Motor neuron (in vitro differentiated cells): ENCODE measurements at regions not wholly inside any gene's neighbourhood (a gene's known extent, or its start where the extent isn't known, plus 50 kb on each side); places are given as distances from the start of the nearest gene placed in this dataset.

Experiments
- ATAC-seq, 8 experiments: fragments of 200-7000 bp; cut with Tn5 transposase; replicated peaks in 6 of 8; 2 replicates each; pipeline ENCODE4 v1.8.0; 2021; ENCODE audit warnings: mild to moderate bottlenecking in 8 of 8, moderate library complexity in 8 of 8
- H3K27ac ChIP-seq, 2 donors: fragments of 250-450 bp; sonication (Bioruptor Pico); 2 replicates each; pipeline ENCODE4 v1.9.0; 2021; ENCODE audit warnings: antibody characterized with exemption in 2 of 2, mild to moderate bottlenecking in 2 of 2, moderate library complexity in 1 of 2
- H3K4me1 ChIP-seq, 2 donors: fragments of 250-450 bp; sonication (Bioruptor Pico); replicated peaks in 1 of 2; 2 replicates each; pipeline ENCODE4 v1.6.1; 2021; ENCODE audit warnings: antibody characterized with exemption in 2 of 2, mild to moderate bottlenecking in 2 of 2, moderate library complexity in 1 of 2
- H3K4me3 ChIP-seq, 5 donors: fragments of 250-450 bp; sonication (Bioruptor Pico); 2 replicates each; pipeline ENCODE4 v1.9.0; 2021; ENCODE audit warnings: antibody characterized with exemption in 5 of 5, mild to moderate bottlenecking in 5 of 5, moderate library complexity in 4 of 5
- WGBS, 10 experiments: fragments of 450-650 bp; shearing (Covaris generic); methylation state at CpG; one replicate each; pipeline ENCODE4 v1.0.0; 2022; 5-methylcytosine and 5-hydroxymethylcytosine counted together
- in situ Hi-C, 9 experiments: fragments of 400-800 bp; cut with MboI; loops; one replicate each; pipeline ENCODE4 v1.15.0; 2021; ENCODE audit warnings: low sequenced_read_pairs in 9 of 9, low pct_unique_long_range_greater_than_20kb in 2 of 9; ENCODE audit not compliant: unreplicated experiment in 9 of 9

DNA sequence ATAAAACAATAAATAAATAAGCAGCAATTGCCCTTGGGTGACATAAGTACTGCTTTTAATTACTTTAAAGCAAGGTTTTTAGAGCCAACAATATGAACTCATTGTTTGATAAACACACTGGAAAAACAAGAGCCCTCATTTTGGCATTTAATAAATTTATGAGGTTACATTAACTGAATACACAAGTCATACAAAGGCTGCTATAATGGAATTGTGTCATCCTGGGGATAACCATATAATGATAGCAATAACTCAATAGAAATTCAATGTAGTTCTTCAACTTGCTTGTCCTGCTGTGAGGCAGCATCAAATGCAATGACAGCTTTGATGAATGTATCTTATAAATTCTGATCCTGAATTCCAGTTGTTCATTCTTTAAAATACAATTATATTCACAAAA is 1512.5 kb downstream of the STIM2 start:
- Histone ChIP-seq H3K4me1 (no peaks in the 10 kb centered on the region), H3K27ac (no peak overlapping the region), H3K4me3 (no peak overlapping the region)
- peak in 4 of 8 experiments; percentile 27 to 86 (median 44) for ATAC-seq
- in situ Hi-C loops, result no loop called here

GRCh38 chr4:28373601-28374000 is 1513.0 kb downstream of the STIM2 start:
- no peak overlapping the region for H3K27ac ChIP-seq
- 0 to 100% (median 88%) methylated on average over 1 of the region's 1 CpG; no CpG with 5 or more reads in 5 of the 10 experiments for WGBS, 10 experiments
- no peak overlapping the region for H3K4me3 ChIP-seq
- no peaks in the 10 kb centered on the region for H3K4me1 ChIP-seq
- in situ Hi-C loops, result no loop called here
- ATAC-seq, result peak in 1 of 8 experiments; percentile 59

- Histone ChIP-seq H3K27ac (no peak overlapping the region), H3K4me3 (no peak overlapping the region), H3K4me1 (no peaks in the 10 kb centered on the region)
- 6 to 100% (median 86%) methylated on average over 3 to 6 of the region's 6 CpGs for WGBS, 10 experiments
- in situ Hi-C loops, result no loop called here
- no peak for ATAC-seq
Observed at GRCh38 chr4:28378109-28378830, 1517.6 kb downstream of the STIM2 start.

DNA sequence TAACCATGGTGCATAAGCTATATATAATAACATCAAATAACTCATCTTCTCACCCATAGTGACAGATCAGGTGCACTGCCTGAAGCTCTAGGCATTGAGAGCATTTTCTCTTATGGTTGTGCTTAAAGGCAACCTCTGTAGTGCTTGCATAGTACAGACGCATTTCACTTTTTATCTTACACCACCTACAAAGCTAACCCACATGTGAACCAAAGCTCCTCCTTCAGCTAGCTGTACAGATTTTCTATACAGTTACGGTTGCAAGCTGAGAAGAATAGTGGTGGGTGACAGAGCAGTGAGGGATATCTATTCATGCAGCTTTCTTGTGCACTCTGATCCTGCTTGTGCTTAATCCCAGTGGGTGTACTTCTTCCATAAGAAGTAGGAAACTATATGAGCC is 1525.2 kb downstream of the STIM2 start:
- H3K4me1 ChIP-seq, result no peaks in the 10 kb centered on the region
- in situ Hi-C loops, result no loop called here
- 50 to 100% (median 54%) methylated on average over 1 to 2 of the region's 2 CpGs; no CpG with 5 or more reads in 6 of the 10 experiments for whole genome bisulfite sequencing, 10 experiments
- no peak overlapping the region for H3K27ac ChIP-seq
- H3K4me3 ChIP-seq, result no peak overlapping the region
- peak in 3 of 8 experiments; percentile 20 to 47 (median 46) for ATAC-seq

DNA sequence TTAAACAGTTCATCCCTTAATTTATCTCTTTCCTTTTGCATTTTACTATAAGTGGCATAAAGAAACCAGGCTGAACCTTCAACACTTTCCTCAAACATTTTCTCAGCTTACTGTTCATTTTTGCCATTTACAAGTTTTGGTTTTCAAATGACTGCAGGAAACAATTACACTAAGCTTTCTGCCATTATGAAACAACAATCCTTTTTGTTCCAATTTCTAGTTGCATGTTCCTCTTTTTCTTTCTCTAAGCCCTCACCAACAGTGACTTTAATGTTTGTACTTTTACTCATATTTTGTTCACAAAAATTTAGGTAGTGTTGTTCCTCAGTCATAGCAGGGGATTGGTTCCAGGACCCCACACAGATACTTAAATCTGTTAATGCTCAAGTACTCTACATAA is 1526.1 kb downstream of the STIM2 start:
- Histone ChIP-seq H3K4me1 (no peaks in the 10 kb centered on the region), H3K4me3 (no peak overlapping the region), H3K27ac (no peak overlapping the region)
- ATAC-seq, result no peak
- in situ Hi-C loops, result no loop called here

- H3K4me3 ChIP-seq, result no peak overlapping the region
- WGBS, 10 experiments, result 0 to 94% (median 75%) methylated on average over 1 to 2 of the region's 2 CpGs; no CpG with 5 or more reads in 2 of the 10 experiments
- in situ Hi-C loops, result no loop called here
- H3K27ac ChIP-seq, result no peak overlapping the region
- no peak for ATAC-seq
- no peaks in the 10 kb centered on the region for H3K4me1 ChIP-seq
Observed at GRCh38 chr4:28388471-28388870, 1527.8 kb downstream of the STIM2 start.

GRCh38 chr4:28391877-28392276 is 1531.2 kb downstream of the STIM2 start:
- WGBS, 10 experiments, result 0 to 94% (median 50%) methylated on average over 1 to 4 of the region's 4 CpGs; no CpG with 5 or more reads in 3 of the 10 experiments
- Histone ChIP-seq H3K27ac (no peak overlapping the region), H3K4me3 (no peak overlapping the region), H3K4me1 (no peaks in the 10 kb centered on the region)
- no peak for ATAC-seq
- in situ Hi-C loops, result no loop called here

GRCh38 chr4:28402751-28403150 is 1542.1 kb downstream of the STIM2 start:
- Histone ChIP-seq H3K27ac (no peak overlapping the region), H3K4me3 (no peak overlapping the region), H3K4me1 (no peaks in the 10 kb centered on the region)
- WGBS, 10 experiments, result 45 to 100% (median 97%) methylated on average over 1 to 10 of the region's 13 CpGs; no CpG with 5 or more reads in 3 of the 10 experiments
- in situ Hi-C loops, result no loop called here
- ATAC-seq, result no peak

GRCh38 chr4:28421221-28421620 is 1560.6 kb downstream of the STIM2 start:
- Histone ChIP-seq H3K4me3 (no peak overlapping the region), H3K27ac (no peak overlapping the region), H3K4me1 (no peaks in the 10 kb centered on the region)
- WGBS, 10 experiments, result 33 to 100% (median 100%) methylated on average over 1 of the region's 1 CpG; no CpG with 5 or more reads in 3 of the 10 experiments
- no peak for ATAC-seq
- in situ Hi-C loops, result no loop called here

- ATAC-seq, result peak in 2 of 8 experiments; percentile 69 to 72
- in situ Hi-C loops, result no loop called here
- H3K4me3 ChIP-seq, result no peak overlapping the region
- 0 to 80% (median 48%) methylated on average over 1 of the region's 1 CpG; no CpG with 5 or more reads in 4 of the 10 experiments for WGBS, 10 experiments
- H3K27ac ChIP-seq, result no peak overlapping the region
- no peaks in the 10 kb centered on the region for H3K4me1 ChIP-seq
Observed at GRCh38 chr4:28426251-28426650, 1565.6 kb downstream of the STIM2 start.

DNA sequence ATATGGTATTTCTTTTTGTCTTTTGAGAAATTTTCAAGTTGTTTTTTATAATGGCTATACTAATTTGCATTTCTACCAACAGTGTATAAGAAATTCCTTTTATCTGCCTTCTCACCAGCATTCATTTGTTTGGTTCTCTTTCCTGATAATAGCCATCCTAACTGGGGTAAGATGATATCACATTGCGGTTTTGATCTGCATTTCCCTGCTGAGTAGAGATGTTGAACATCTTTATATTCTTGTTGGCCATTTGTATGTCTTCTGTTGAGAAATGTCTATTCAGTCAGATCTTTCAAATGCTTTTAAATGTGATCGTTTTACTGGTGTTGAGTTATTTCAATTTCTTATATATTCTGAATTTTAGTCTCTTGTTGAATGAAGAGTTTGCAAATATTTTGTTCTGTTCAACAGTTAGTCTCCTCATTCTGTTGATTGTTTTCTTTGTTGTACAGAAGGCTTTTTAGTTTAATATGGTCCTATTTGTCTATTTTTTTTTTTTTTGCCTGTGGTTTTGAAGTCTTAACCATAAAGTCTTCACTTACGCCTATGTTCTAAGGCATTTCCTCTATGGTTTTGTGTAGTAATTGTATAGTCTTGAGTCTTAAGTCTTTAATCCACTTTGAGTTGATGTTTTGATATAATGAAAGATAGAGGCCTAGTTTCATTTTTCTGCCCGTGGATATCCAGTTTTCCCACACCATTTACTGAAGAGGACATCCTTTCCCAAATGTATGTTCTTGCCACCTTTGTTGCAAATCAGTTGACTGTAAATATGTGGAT is 1566.9 kb downstream of the STIM2 start:
- no peaks in the 10 kb centered on the region for H3K4me1 ChIP-seq
- no peak overlapping the region for H3K4me3 ChIP-seq
- in situ Hi-C loops, result no loop called here
- no peak overlapping the region for H3K27ac ChIP-seq
- 25 to 100% (median 82%) methylated on average over 1 to 4 of the region's 4 CpGs for WGBS, 10 experiments
- ATAC-seq, result no peak

DNA sequence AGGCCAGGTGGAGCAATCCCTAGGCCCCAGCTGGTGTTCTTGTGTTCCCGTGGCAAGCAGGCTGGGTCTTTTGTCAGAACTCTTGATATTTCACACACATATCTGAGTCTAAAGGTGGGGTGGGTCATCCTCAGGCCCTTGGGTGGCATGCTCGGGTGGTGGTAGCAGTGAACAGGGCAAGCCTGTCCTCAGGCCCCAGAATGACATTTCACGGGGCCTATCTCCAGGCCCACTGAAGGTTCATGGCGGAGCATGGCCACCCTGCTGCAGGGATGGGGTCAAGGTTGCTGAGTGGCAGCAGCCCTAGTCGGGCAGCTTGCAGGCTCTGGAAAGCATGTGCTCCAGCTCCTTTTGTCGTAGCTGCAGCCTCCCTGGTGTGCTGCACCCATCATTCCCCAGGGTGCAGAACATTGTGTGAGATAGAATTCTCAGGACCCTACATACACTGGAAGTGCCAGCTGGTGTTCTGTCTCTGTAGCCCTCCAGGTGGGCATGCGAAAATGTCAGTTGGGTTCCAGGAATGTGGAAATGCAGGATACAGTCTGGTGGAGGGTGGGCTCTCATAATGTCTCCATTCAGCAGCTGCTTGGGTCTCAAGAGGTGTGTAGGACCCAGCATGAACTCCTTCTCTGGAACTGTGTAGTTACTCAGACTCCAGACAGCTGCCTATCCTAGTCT is 1571.8 kb downstream of the STIM2 start:
- Histone ChIP-seq H3K4me3 (no peak overlapping the region), H3K27ac (no peak overlapping the region), H3K4me1 (no peaks in the 10 kb centered on the region)
- 0 to 89% (median 58%) methylated on average over 1 to 4 of the region's 7 CpGs; no CpG with 5 or more reads in 6 of the 10 experiments for WGBS, 10 experiments
- ATAC-seq, result no peak
- in situ Hi-C loops, result no loop called here

DNA sequence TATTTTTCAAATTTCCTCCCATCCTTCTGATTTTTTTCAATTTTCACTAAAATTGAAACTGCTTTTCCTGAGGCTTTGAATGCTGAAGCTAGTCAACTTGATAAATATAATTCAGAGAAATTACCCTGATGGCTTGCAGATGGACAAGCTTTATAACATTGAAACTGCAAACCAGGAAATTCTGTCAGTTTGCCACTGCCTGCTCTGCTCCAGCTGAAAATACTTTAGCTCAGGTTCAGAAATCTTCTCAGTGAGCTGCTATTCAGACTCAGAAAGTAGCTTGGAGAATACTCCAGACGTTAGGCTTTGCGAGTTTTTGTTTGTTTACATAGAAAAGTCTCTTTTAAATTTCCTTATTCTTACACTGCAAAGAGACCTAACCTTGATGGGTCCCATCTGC is 1574.7 kb downstream of the STIM2 start:
- no peak for ATAC-seq
- Histone ChIP-seq H3K4me1 (no peaks in the 10 kb centered on the region), H3K27ac (no peak overlapping the region), H3K4me3 (no peak overlapping the region)
- 0 to 58% (median 40%) methylated on average over 1 to 2 of the region's 2 CpGs; no CpG with 5 or more reads in 1 of the 10 experiments for WGBS, 10 experiments
- in situ Hi-C loops, result no loop called here
